Esophagus (tissue), 2 donors: ENCODE measurements at regions not wholly inside any gene's neighbourhood (a gene's known extent, or its start where the extent isn't known, plus 50 kb on each side); places are given as distances from the start of the nearest gene placed in this dataset.

Experiments
- H3K27ac ChIP-seq, 2 donors: one replicate each; pipeline ENCODE4 v1.5.1; 2013; ENCODE audit warnings: low read depth in 2 of 2, mild to moderate bottlenecking in 2 of 2, inconsistent platforms in 1 of 2, low read length in 1 of 2, moderate library complexity in 1 of 2
- H3K27me3 ChIP-seq, 2 donors: one replicate each; pipeline ENCODE4 v1.6.1; 2013; ENCODE audit warnings: low read length in 2 of 2, control low read depth in 1 of 2, mild to moderate bottlenecking in 1 of 2; ENCODE audit not compliant: insufficient read depth in 2 of 2, control insufficient read depth in 1 of 2
- H3K36me3 ChIP-seq, 2 donors: one replicate each; pipeline ENCODE4 v1.6.1; 2013; ENCODE audit warnings: low read length in 1 of 2; ENCODE audit not compliant: control insufficient read depth in 2 of 2, insufficient read depth in 2 of 2
- H3K4me1 ChIP-seq, 2 donors: one replicate each; pipeline ENCODE4 v1.6.1; 2013; ENCODE audit warnings: low read length in 1 of 2; ENCODE audit not compliant: control insufficient read depth in 2 of 2, insufficient read depth in 2 of 2
- H3K4me3 ChIP-seq, 2 donors: one replicate each; pipeline ENCODE4 v1.5.1; 2013; ENCODE audit warnings: low read length in 2 of 2, mild to moderate bottlenecking in 2 of 2, low read depth in 1 of 2, moderate library complexity in 1 of 2
- H3K9me3 ChIP-seq, 2 donors: one replicate each; pipeline ENCODE4 v1.6.1; 2013; ENCODE audit warnings: mild to moderate bottlenecking in 2 of 2, low read depth in 1 of 2, low read length in 1 of 2, moderate library complexity in 1 of 2; ENCODE audit not compliant: control insufficient read depth in 2 of 2, insufficient read depth in 1 of 2
- WGBS, 2 donors: extraction: QIAGEN DNeasy Blood & Tissue Kit; methylation state at CpG; one replicate each; pipeline ENCODE4 v1.1.7; 2013; 5-methylcytosine and 5-hydroxymethylcytosine counted together
- donor health status: healthy with polysubstance abuse.
- donor health status: Bipolar disorder and iron deficiency.

GRCh38 chr6:154672086-154672485, 61.1 kb upstream of the SCAF8 start:
- no peak overlapping the region for H3K4me3 ChIP-seq
- H3K27ac ChIP-seq: no peak overlapping the region
- H3K27me3 ChIP-seq: no peaks in the 10 kb centered on the region
- no peaks in the 10 kb centered on the region for H3K4me1 ChIP-seq
- 95 to 96% methylated on average over 4 of the region's 4 CpGs for WGBS, 2 donors
- no peaks in the 10 kb centered on the region for H3K36me3 ChIP-seq
- H3K9me3 ChIP-seq: no peaks in the 10 kb centered on the region

- no peaks in the 10 kb centered on the region for H3K4me1 ChIP-seq
- 70 to 82% methylated on average over 4 of the region's 4 CpGs for WGBS, 2 donors
- no peak overlapping the region for H3K27ac ChIP-seq
- no peaks in the 10 kb centered on the region for H3K27me3 ChIP-seq
- H3K9me3 ChIP-seq: no peaks in the 10 kb centered on the region
- no peak overlapping the region for H3K4me3 ChIP-seq
- no peaks in the 10 kb centered on the region for H3K36me3 ChIP-seq
These were observed 59.3 kb upstream of the SCAF8 start for GRCh38 chr6:154673919-154674318.

DNA sequence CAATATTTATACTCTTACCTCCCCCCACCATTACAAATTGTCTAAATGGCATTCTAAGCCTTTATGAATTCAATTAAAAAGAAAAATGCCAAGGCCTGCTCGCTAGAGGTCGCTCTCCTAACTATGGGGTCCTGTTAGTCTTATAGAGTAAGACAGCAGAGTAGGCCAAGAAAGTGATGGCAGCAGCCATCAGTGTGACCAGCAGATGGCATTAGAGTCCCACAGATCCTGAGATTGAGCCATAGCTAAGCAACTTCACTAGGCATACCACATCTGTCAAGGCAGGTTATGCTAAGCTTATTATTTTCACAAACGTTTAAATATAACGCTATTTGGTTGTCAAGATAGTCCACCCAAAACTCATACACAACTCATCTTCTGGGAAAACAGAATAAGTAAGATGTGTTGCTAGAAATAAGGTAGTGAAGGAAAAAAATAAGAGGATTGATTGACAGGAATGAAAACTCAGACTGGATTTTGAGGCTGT, 57.6 kb upstream of the SCAF8 start:
- Histone ChIP-seq H3K36me3 (no peaks in the 10 kb centered on the region), H3K4me1 (no peaks in the 10 kb centered on the region), H3K27ac (no peak overlapping the region), H3K4me3 (no peak overlapping the region), H3K27me3 (no peaks in the 10 kb centered on the region), H3K9me3 (no peaks in the 10 kb centered on the region)
- 0% methylated on average over 4 of the region's 4 CpGs for WGBS, 2 donors

GRCh38 chr6:154682633-154683125, 50.5 kb upstream of the SCAF8 start:
- Histone ChIP-seq H3K27ac (no peak overlapping the region), H3K27me3 (no peaks in the 10 kb centered on the region), H3K9me3 (no peaks in the 10 kb centered on the region), H3K4me1 (no peaks in the 10 kb centered on the region), H3K36me3 (no peaks in the 10 kb centered on the region), H3K4me3 (no peak overlapping the region)
- 88 to 91% methylated on average over 10 of the region's 10 CpGs for WGBS, 2 donors
